Activated naive CD4-positive, alpha-beta T cell treated with anti-CD3 and anti-CD28 coated beads, Interleukin-2, amount 50 U/mL, for 24 hours (primary cell): ENCODE measurements at regions not wholly inside any gene's neighbourhood (a gene's known extent, or its start where the extent isn't known, plus 50 kb on each side); places are given as distances from the start of the nearest gene placed in this dataset.
"Not testable (repeated sequence)": the region's sequence is repeated elsewhere in the genome, so short reads cannot be mapped to it uniquely, and the experiment has no call there.

Experiments
- H3K27ac Mint-ChIP-seq: one replicate; pipeline ENCODE4 v1.8.0; 2021; ENCODE audit warnings: mild to moderate bottlenecking, mixed read lengths
- H3K27me3 Mint-ChIP-seq: one replicate; pipeline ENCODE4 v1.8.0; 2021; ENCODE audit warnings: mixed read lengths
- H3K36me3 Mint-ChIP-seq: one replicate; pipeline ENCODE4 v1.8.0; 2021; ENCODE audit warnings: mixed read lengths
- H3K4me1 Mint-ChIP-seq: one replicate; pipeline ENCODE4 v1.8.0; 2021; ENCODE audit warnings: mixed read lengths
- H3K4me3 Mint-ChIP-seq: one replicate; pipeline ENCODE4 v1.8.0; 2021; ENCODE audit warnings: mild to moderate bottlenecking, mixed read lengths
- H3K9me3 Mint-ChIP-seq: one replicate; pipeline ENCODE4 v1.8.0; 2021; ENCODE audit warnings: mixed read lengths

DNA sequence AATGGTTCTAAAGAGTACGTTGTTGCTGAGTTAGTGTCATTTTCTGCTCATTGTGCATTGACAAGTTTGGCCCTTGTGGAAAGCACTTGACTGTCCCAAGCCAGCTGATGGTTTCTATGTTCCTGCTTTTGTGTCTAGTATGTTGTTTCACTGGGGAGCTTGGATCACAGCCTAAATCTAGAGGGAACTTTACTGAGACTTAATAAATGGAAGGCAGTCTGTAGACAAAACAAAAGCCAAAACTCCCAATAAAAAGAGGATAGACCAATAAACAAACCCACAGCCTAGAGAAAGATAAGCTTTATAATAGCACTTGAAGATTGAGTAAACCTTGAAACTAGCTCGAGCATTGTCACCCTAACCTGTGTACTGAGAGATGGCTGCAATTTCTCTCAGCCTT lies 196.8 kb downstream of the ADRA2A start:
- Mint-ChIP-seq H3K27me3 (peaks cover 28% of the 10 kb centered on the region), H3K27ac (no peak overlapping the region)

DNA sequence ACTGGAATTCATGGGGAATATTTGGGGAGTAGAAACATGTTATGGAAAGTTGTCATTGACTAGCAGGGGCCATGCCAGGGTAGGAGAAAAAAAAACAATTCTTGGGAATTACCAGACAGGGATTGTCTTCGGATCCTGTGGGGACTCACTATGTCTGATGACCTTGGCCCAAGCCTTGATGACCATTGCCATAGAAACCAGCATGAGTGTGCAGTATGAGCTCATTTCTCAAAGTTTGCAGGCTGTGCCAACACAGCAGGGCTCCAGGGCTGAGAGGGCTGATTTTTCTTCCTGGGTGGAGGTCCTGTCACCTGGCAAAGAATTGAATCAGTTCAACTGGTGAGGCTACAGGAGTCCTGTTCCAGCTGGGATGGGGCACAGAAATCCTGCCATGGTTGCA lies 198.3 kb downstream of the ADRA2A start:
- no peaks in the 10 kb centered on the region for H3K4me1 Mint-ChIP-seq
- H3K36me3 Mint-ChIP-seq, result no peaks in the 10 kb centered on the region
- H3K27ac Mint-ChIP-seq, result no peak overlapping the region
- H3K27me3 Mint-ChIP-seq, result peaks cover 21% of the 10 kb centered on the region
- H3K4me3 Mint-ChIP-seq, result no peak overlapping the region
- no peaks in the 10 kb centered on the region for H3K9me3 Mint-ChIP-seq

More for the DNA sequence above, 196.8 kb downstream of the ADRA2A start:
- Mint-ChIP-seq H3K36me3 (no peaks in the 10 kb centered on the region), H3K4me1 (no peaks in the 10 kb centered on the region), H3K4me3 (no peak overlapping the region), H3K9me3 (no peaks in the 10 kb centered on the region)

DNA sequence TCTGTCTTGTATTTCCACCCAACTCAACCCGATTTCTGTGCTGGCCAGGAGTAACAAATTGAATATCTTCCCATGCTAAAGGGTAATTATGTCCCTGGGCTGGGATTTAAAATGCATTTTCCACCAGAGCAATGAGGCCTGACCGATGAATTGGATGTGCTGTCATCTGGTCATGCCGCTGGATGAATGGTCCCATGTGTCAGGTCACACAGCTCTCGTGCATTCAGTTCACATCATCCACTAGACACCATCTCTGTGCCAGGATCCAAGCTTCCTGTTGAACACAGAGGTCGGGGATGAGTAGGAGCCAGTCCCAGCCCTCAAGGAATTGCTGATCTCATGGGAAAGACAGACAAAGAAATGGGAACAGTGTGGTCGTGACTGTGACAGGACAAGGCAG lies 200.8 kb downstream of the ADRA2A start:
- no peaks in the 10 kb centered on the region for H3K4me1 Mint-ChIP-seq

DNA sequence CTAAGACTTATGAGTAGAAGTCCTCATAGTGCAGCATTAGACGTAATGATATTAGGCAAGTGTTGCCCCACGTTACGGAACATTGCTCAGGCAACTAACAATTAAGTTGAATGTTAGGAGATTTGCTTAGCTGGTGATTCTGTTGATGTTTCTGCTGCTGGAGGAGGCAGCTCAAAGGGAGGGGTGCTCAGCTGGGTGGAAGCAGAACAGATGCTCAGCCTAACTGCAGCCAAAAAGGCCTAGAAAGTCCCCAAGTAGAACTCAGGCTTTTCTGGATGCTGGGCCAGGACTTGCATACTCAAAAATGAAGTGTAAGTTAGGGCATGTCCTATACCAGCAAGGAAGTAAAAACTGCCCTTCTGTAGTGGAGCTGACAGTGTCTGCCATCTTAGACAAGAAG lies 201.4 kb downstream of the ADRA2A start:
- Mint-ChIP-seq H3K27ac (no peak overlapping the region), H3K36me3 (no peaks in the 10 kb centered on the region), H3K9me3 (no peaks in the 10 kb centered on the region), H3K4me3 (no peak overlapping the region), H3K4me1 (no peaks in the 10 kb centered on the region), H3K27me3 (peaks cover 12% of the 10 kb centered on the region)

More for the DNA sequence above, 200.8 kb downstream of the ADRA2A start:
- H3K4me3 Mint-ChIP-seq, result no peak overlapping the region
- H3K27ac Mint-ChIP-seq, result no peak overlapping the region
- no peaks in the 10 kb centered on the region for H3K36me3 Mint-ChIP-seq
- H3K9me3 Mint-ChIP-seq, result no peaks in the 10 kb centered on the region
- H3K27me3 Mint-ChIP-seq, result peaks cover 17% of the 10 kb centered on the region

DNA sequence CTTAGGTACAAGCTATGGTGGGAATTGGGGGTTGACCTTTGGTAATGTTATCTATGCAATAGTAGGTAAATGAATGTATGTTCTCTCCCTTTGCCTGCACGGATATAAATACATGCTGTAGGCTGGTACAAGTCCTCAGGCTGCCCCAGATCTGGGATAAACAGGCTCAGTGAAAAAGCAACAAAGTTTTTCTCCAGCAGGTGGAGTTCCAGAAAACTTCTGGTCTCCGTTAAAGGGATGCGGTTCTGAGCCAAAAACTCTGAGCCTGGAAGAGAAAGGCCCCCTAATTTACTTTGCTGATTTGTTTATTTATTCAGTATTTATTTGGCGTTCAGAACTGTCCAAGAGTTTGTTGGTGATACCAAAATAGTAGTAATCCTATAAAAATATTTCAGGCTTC lies 204.7 kb downstream of the ADRA2A start:
- no peak overlapping the region for H3K27ac Mint-ChIP-seq
- no peaks in the 10 kb centered on the region for H3K9me3 Mint-ChIP-seq
- H3K36me3 Mint-ChIP-seq, result no peaks in the 10 kb centered on the region
- peaks cover 2% of the 10 kb centered on the region for H3K27me3 Mint-ChIP-seq
- H3K4me1 Mint-ChIP-seq, result no peaks in the 10 kb centered on the region
- no peak overlapping the region for H3K4me3 Mint-ChIP-seq

DNA sequence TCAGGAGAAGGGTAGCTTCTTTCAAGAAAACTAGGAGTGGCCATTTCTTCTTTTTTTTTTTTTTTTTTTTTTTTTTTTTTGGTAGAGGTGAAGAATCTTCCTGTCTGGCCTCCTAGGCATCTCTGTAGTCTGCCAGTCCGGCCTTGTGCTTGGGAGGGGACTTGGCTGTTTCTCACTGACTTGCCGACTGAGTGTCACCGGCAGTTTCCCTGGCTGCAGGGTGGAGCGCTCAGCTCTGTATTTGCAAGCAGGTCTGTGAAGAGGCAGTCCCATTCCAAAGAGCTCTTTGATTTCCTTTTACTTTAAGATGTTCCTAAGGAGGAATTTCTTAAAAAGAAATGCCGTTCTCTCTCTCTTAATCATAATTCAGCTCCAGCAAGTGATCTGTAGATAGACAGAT lies 212.6 kb downstream of the ADRA2A start:
- no peak overlapping the region for H3K27ac Mint-ChIP-seq
- H3K4me1 Mint-ChIP-seq, result no peaks in the 10 kb centered on the region
- no peak overlapping the region for H3K4me3 Mint-ChIP-seq
- peaks cover 2% of the 10 kb centered on the region for H3K27me3 Mint-ChIP-seq
- H3K9me3 Mint-ChIP-seq, result no peaks in the 10 kb centered on the region
- no peaks in the 10 kb centered on the region for H3K36me3 Mint-ChIP-seq

DNA sequence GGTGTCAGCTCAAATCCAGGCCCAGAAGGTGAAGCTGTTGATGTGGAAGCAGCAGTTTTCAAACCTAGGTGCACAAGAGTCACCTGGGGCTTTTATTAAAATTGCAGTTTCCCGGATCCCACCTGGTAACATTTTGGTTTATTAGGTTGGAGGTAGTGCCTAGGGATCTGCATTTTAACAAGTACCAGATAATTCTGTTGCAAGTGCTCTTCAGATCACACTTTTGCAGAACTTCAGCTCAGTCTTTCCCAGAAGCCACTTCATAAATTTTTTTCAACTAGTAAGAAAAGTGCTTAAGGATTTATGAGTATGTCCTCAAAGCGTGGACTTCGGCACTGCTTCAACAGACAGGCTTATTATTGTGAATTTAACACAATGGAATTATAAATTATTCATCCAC lies 213.8 kb downstream of the ADRA2A start:
- H3K27me3 Mint-ChIP-seq, result peaks cover 8% of the 10 kb centered on the region
- no peak overlapping the region for H3K4me3 Mint-ChIP-seq
- no peak overlapping the region for H3K27ac Mint-ChIP-seq
- H3K9me3 Mint-ChIP-seq, result no peaks in the 10 kb centered on the region
- H3K36me3 Mint-ChIP-seq, result no peaks in the 10 kb centered on the region
- H3K4me1 Mint-ChIP-seq, result no peaks in the 10 kb centered on the region

DNA sequence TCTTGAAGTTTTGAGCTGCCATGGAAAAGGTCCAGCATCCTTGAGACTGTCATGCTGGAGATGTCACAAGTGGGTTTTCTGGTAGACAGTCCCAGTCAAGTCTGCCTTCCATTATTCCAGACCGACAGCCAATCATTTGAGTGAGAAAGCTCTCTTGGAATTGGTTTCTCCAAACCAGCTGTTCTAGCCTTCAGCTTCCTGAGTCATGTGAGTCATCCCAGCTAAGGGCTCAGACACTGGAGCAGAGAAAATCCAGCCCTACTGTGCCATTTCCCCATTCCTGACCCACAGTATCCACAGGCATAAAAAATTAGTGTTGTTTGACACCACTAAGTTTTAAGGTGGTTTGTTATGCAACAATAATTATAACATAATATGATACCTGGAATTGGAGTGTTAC lies 219.0 kb downstream of the ADRA2A start:
- no peaks in the 10 kb centered on the region for H3K36me3 Mint-ChIP-seq
- no peaks in the 10 kb centered on the region for H3K4me1 Mint-ChIP-seq
- no peak overlapping the region for H3K27ac Mint-ChIP-seq
- H3K4me3 Mint-ChIP-seq, result no peak overlapping the region
- peaks cover 15% of the 10 kb centered on the region for H3K27me3 Mint-ChIP-seq
- H3K9me3 Mint-ChIP-seq, result no peaks in the 10 kb centered on the region

DNA sequence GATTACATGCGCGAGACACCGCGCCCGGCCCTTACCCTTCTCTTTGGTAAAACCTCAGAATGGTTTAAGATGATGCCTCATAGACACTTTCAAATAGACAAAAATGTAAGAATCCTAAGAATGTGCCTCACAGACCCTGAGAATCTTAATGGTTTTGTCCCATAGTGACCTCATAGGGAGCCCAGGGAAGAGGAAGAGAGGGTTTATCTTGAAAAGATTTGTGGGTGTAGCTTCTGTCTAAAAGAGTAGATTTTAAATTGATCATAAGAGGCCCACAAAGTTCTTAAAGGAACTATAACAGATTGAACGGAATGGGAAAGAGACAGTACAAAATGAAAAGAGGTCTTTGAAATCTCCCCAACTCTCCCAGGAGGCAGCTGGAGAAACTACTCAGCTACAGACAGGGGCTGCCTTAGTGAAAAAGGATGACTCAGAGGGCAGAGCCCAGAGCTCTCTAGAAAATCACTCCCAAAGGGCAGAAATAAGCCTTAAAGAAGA lies 220.6 kb downstream of the ADRA2A start:
- Mint-ChIP-seq H3K27me3 (peaks cover 21% of the 10 kb centered on the region), H3K9me3 (no peaks in the 10 kb centered on the region), H3K27ac (no peak overlapping the region), H3K4me1 (no peaks in the 10 kb centered on the region), H3K36me3 (no peaks in the 10 kb centered on the region), H3K4me3 (no peak overlapping the region)

DNA sequence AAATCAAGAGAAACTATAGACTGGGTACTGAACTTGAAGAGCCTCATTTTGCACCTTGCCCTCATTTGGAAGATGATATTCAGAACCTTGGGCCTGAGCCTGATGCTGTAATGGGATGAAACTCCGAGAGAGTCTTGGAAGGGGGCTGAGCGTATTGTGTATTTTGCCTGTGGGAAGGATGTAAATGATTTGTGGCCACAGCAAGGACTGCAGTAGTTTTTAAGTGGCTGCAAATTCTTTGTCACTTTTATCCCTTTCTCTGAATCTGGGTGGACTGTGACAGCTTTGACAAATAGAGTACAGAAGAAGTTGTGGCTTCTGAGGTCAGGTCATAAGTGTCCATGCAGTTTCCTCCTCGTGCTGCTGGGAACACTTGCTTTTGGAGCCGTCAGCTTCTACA lies 221.2 kb downstream of the ADRA2A start:
- H3K36me3 Mint-ChIP-seq, result no peaks in the 10 kb centered on the region
- no peak overlapping the region for H3K4me3 Mint-ChIP-seq
- H3K27me3 Mint-ChIP-seq, result peaks cover 21% of the 10 kb centered on the region
- no peak overlapping the region for H3K27ac Mint-ChIP-seq
- H3K4me1 Mint-ChIP-seq, result no peaks in the 10 kb centered on the region
- H3K9me3 Mint-ChIP-seq, result no peaks in the 10 kb centered on the region

DNA sequence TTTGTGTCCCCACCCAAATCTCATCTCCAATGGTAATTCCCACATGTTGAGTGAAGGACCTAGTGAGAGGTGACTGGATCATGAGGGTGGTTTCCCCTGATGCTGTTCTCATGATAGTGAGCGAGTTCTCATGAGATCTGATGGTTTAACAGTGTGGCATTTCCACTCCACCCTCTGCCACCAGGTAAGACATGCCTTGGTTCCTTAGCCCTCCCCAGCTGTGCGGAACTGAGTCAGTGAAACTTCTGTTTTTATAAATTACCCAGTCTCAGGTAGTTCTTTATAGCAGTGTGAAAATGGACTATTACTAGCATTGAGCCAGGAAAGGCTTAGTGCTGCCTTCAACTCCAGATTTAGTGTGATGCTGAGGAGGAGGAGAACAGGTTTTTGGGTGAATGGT lies 222.2 kb downstream of the ADRA2A start:
- Mint-ChIP-seq H3K27me3 (peaks cover 21% of the 10 kb centered on the region), H3K4me1 (no peaks in the 10 kb centered on the region), H3K36me3 (no peaks in the 10 kb centered on the region), H3K27ac (no peak overlapping the region), H3K9me3 (no peaks in the 10 kb centered on the region), H3K4me3 (no peak overlapping the region)

DNA sequence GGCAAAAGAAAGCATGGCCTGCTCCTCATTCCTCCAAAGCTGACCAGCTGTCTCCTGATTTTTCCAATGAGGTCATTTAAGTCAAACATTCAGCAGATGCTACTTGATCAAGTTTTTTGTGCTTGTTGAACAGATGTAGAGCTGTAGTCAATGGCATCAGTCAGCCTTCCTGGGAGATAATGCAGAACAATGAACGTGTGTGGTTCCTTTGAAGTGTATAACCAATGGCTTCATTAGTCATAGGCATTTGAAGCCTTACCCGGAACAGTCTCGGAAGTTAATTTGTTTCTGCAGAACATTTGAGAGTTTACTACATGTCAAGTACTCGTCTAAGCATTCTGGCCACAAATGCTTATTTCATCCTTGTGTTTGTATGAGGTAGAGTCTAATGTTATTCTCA lies 227.1 kb downstream of the ADRA2A start:
- H3K27me3 Mint-ChIP-seq, result peaks cover 6% of the 10 kb centered on the region
- H3K9me3 Mint-ChIP-seq, result no peaks in the 10 kb centered on the region

DNA sequence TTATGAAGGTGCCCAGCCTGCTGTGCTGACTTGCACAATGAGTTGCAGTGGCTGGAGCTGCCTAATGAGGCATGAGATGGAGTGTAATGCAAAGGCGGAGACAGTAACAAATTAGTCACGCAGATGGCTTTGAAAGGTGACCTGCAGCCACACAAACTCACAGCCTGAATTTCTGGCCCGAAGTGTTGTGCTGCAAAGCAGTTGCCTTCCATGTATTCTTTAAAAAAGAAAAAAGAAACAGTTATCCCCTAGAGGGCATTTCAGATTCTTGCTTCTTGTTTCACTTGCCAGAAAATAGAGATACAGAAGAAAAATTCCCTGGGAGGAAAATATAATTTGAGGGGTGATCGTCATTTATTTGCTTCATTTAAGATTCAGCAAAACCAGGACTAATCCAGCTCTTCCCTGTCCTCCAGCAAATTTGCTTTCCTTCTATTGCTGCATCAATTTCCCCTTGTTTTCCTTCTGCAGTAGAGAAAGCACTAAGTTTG lies 239.9 kb downstream of the ADRA2A start:
- Mint-ChIP-seq H3K9me3 (no peaks in the 10 kb centered on the region), H3K27me3 (peaks cover 12% of the 10 kb centered on the region), H3K27ac (no peak overlapping the region), H3K36me3 (no peaks in the 10 kb centered on the region), H3K4me3 (no peak overlapping the region), H3K4me1 (no peaks in the 10 kb centered on the region)

More for the DNA sequence above, 227.1 kb downstream of the ADRA2A start:
- Mint-ChIP-seq H3K4me3 (no peak overlapping the region), H3K4me1 (no peaks in the 10 kb centered on the region), H3K27ac (no peak overlapping the region), H3K36me3 (no peaks in the 10 kb centered on the region)

DNA sequence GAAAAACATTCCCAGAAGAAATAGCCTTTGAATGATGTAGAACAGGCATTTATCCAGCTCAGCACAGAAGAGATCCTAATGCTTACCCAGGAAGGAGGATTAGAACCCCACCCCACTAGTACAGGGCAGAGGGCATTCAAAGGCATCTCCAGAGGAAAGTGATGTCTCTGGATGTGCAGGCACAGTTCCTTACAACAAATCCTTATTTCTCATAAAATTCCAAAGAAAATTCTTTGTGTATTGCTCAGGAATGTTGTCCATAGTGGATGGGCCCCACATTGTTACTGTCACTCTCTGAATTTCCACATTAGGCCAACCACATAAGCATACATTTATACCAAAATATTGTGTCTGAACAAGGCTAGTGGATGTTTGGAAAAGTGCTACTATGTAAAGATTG lies 243.0 kb downstream of the ADRA2A start:
- H3K9me3 Mint-ChIP-seq, result no peaks in the 10 kb centered on the region
- H3K27ac Mint-ChIP-seq, result no peak overlapping the region
- no peaks in the 10 kb centered on the region for H3K36me3 Mint-ChIP-seq
- no peak overlapping the region for H3K4me3 Mint-ChIP-seq
- peaks cover 17% of the 10 kb centered on the region for H3K27me3 Mint-ChIP-seq
- H3K4me1 Mint-ChIP-seq, result no peaks in the 10 kb centered on the region

DNA sequence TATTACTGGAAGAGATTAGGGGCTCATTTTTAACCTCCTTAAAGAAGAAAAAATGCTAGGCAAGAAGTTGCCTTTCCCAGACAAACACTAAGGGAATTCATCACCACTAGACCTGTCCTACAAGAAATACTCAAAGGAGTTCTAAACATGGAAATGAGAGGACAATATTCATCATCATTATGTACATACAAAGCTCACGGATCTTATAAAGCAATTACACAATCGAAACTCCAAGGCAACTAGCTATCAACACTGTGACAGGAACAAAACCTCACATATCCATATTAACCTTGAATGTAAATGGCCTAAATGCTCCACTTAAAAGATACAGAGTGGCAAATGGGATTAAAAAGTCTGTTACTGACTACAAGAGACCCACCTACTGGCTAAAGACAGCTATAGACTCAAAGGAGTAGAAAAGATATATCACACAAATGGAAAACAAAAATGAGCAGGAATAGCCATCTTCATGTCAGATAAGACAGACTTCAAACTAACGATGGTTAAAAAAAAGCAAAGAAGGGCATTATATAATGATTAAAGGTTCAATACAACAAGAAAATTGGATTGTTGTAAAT lies 246.6 kb downstream of the ADRA2A start:
- H3K9me3 Mint-ChIP-seq, result no peaks in the 10 kb centered on the region
- H3K27me3 Mint-ChIP-seq, result peaks cover 13% of the 10 kb centered on the region
- H3K27ac Mint-ChIP-seq, result no peak overlapping the region

DNA sequence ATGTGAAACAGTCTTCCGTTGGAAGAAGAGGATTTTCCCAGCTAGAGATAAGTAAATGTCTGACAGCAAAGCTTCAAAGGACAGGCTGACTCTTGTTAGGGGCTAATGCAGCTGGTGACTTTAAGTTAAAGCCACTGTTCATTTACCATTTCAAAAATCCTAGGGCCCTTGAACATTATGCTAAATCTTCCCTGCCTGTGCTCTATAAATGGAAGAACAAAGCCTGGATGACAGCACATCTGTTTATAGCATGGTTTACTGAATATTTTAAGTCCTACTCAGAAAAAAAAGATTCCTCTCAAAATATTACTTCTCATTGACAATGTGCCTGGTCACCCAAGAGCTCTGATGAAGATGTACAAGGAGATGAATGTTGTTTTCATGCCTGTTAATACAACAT lies 255.3 kb downstream of the ADRA2A start:
- not testable (repeated sequence) for H3K9me3 Mint-ChIP-seq, H3K4me1 Mint-ChIP-seq, H3K27ac Mint-ChIP-seq, H3K4me3 Mint-ChIP-seq, H3K27me3 Mint-ChIP-seq, H3K36me3 Mint-ChIP-seq

More for the DNA sequence above, 246.6 kb downstream of the ADRA2A start:
- Mint-ChIP-seq H3K4me3 (no peak overlapping the region), H3K36me3 (peaks cover 2% of the 10 kb centered on the region), H3K4me1 (no peaks in the 10 kb centered on the region)

DNA sequence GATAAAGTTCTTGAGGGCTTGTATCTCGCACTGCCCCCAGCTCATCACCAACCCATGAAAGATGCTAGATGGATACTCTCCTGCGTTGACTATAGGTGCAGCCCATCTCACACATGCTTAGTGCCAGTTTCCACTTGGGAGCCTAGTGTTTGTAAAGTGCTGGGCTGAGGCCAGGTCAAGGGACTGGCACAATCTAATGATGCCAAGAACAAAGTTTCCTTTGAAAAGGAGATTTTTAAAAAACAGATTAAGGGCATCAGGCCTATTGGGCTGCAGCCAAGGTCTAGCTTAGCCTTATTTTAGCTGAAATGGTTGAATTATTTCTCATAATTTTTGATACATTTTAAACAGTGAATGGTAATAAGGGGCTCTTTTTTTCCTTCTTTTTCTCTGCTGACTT lies 259.0 kb downstream of the ADRA2A start:
- no peaks in the 10 kb centered on the region for H3K36me3 Mint-ChIP-seq
- H3K4me1 Mint-ChIP-seq, result no peaks in the 10 kb centered on the region
- no peak overlapping the region for H3K4me3 Mint-ChIP-seq
- peaks cover 4% of the 10 kb centered on the region for H3K27me3 Mint-ChIP-seq
- H3K27ac Mint-ChIP-seq, result no peak overlapping the region
- peaks cover 9% of the 10 kb centered on the region for H3K9me3 Mint-ChIP-seq
